ENCODE measurements at regions not wholly inside any gene's neighbourhood (a gene's known extent, or its start where the extent isn't known, plus 50 kb on each side); places are given as distances from the start of the nearest gene placed in this dataset.

DNA sequence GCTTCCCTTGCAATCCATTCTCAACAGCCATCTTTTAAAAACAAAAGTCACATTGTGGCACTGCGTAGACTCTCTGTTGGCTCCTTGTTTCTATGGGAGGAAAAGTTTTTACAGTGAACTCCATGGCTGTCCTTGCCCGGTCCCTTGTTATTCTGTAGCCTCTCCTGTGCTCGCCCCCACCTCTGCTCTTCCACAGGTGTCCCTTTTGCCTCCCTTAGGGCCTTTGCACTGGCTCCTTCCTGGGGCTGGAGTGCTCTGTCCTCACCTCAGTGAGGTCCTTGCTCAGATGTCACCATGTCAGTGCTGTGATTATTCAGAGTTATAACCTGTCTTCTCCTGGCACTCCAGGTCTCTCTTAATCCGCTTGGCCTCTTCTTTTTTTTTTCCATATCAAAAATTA is 308.8 kb downstream of the DOCK8 start:
- TF ChIP-seq ZNF521 (tag by site-specific recombination; IDR thresholded peaks at IDR 0.05) (no peak), ZNF792 (tag by site-specific recombination; IDR thresholded peaks at IDR 0.05) (no peak), ZXDB (tag by site-specific recombination; IDR thresholded peaks at IDR 0.05) (no peak), ZNF394 (tag by site-specific recombination; IDR thresholded peaks at IDR 0.05; ENCODE audit: borderline replicate concordance) (no peak), CTCF (tag by site-specific recombination; IDR thresholded peaks at IDR 0.05) (no peak), ZNF146 (tag by site-specific recombination; IDR thresholded peaks at IDR 0.05) (no peak), ZBTB20 (tag by site-specific recombination; IDR thresholded peaks at IDR 0.05) (no peak), GLI2 (tag by site-specific recombination; IDR thresholded peaks at IDR 0.05; ENCODE audit: borderline replicate concordance, low read depth) (no peak), ZNF670 (tag by site-specific recombination; IDR thresholded peaks at IDR 0.05; ENCODE audit: low read depth) (no peak), ZNF324 (tag by site-specific recombination; IDR thresholded peaks at IDR 0.05) (no peak), ZNF549 (tag by site-specific recombination; IDR thresholded peaks at IDR 0.05) (no peak), ZNF114 (tag by site-specific recombination; IDR thresholded peaks at IDR 0.05) (no peak)
- TF ChIP-seq, protein P1, sequence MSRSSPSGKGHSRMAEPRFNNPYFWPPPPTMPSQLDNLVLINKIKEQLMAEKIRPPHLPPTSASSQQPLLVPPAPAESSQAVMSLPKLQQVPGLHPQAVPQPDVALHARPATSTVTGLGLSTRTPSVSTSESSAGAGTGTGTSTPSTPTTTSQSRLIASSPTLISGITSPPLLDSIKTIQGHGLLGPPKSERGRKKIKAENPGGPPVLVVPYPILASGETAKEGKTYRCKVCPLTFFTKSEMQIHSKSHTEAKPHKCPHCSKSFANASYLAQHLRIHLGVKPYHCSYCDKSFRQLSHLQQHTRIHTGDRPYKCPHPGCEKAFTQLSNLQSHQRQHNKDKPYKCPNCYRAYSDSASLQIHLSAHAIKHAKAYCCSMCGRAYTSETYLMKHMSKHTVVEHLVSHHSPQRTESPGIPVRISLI (tag by site-specific recombination; IDR thresholded peaks at IDR 0.05): no peak

Measured in HEK293 (cell line).